GM18520 (cell line): ENCODE measurements at regions not wholly inside any gene's neighbourhood (a gene's known extent, or its start where the extent isn't known, plus 50 kb on each side); places are given as distances from the start of the nearest gene placed in this dataset.

Experiments used
- ATAC-seq: cut with Tn5 transposase; IDR thresholded peaks from one replicate; pipeline ENCODE4 v1.9.1; 2021; ENCODE audit not compliant: unreplicated experiment

DNA sequence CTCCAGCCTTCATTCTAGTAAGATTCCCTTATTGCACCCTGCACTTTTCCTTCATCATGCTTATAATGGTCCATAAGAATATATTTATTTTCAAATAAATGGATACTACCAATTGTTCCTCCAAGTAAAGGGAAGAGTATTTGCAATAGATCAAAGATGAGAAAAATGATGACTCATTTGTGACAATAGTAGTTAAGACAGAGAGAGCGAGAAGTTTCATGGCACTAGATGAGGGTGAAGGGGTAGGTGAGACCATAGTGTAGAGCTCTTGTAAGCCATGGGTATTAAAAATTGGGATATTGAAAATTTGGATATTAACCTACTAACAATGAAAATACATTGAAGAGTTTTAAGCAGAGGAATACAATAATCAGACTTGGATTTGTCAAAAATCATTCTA is 404.6 kb downstream of the EFNA5 start:
- no peak for ATAC-seq

DNA sequence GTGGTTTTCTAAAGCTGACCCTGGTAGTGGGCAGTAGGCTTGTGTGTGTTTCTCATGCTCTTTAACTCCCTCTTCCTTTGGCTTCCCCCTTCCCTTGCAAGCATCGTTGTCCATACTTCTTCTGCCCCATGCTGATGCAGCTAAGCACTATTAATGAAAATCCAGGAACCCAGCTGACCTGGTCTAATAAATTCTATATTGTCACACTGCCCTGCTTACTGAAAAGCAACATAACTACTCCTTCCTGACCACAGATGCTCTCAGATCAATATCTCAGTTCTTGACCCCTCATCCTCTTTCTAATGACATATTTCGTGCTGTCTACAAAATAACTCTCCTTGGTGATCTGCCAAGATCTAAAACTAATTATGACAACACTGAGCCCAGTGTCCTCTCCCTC is 405.5 kb downstream of the EFNA5 start:
- no peak for ATAC-seq

DNA sequence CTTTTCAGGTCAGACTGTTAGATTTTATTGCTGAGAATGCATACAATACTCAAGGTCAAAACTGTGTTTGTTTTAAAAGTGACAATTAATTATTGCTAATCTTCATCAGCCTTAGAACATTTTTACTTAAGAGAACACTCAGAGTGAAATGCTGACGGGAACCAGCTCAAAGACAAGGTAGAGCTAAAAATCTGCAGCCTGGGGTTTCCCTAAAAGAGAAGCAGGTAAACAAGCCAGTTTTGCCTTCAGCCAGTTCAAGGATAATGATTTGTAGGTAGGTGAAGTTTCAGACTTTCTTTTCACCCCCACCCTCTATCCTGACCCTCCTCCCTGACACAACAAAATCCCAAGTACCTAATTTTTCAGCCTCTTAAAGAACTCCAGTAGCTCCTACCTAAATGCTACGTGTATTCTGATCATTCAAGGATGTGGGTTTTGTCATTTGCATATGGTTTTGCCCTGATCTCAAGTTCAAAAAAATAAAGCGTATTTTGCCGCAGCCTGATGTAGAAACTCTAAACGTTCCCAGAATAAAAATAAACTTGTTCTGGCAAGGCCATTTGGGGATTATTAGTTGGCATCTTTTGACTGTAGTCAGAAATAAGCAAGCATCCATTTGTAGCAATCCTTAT is 407.2 kb downstream of the EFNA5 start:
- ATAC-seq = peak; percentile 65

DNA sequence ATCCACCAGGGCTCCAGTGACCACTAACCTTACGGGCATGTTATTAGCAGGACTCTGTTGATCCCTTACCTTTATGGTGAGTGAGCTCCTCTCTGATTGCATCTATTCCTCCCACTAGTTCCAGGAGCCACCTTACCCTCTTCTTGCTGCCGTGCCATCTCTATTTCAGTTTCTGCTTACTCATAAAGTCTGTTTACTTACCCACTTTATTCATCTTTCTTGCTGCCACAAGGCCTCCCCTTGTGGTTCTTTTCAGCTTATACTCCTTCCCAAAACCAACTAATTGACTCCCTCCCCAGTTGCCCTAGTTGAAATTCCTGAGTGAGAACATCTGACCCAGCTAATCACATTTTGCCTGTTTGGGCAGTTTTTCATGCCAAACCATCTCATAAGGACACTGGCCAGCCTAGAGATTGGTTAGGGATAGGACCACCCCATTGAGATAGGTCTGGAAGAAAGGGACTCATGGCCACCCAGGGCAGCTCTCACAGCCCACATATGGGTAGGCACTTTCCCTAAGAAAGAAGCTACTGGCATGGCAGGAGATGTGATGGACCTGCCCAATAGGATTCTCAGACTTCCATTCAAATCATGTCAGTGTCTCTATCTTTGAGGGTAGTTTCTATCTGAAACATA is 412.7 kb downstream of the EFNA5 start:
- ATAC-seq = peak; percentile 65

DNA sequence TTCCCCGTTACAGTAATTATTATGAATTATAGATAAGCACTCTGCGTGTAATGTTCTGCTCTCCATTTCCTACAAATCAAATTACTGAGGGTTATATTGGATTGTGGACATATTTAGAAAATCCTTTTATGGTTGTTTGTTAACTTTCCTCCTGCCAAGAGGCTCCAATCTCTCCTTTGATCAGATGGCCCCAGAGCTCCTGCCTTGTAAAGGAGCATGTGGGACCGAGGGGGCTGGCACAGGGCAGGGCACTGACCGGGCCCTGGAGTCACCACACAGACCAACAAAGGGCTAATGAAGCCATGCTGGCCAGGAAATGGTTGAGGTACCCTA is 415.9 kb downstream of the EFNA5 start:
- ATAC-seq = no peak

DNA sequence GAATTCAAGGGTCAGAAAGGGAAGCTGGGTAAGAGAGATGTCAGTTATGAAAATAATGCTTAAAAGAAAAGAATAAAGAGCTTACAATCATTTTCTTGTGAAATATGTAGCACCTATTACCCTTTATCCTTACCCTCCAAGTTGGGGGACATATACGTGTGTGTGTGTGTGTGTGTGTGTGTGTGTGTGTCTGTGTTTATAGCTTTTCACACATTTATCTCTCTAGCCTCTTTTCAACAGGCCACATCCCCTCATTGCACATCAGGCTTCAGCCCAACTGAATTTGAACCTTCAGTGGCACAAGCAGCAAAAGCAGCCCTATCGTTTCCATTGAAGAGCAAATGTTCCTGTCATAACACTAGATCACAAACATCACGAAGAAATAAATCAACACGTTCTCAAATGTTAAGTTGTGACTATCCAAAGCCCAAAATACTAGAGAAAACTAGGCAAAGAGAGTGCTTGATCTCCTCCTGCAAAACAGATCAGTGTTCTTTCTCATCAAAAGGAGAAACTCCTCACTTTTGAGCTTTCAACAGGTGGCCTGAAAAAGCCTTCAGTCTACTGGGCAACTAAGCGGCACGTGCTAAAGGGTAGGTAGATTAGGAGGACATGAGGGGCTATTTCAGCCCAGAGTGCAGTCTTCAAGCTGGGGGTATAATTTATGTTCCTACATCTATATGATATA is 416.4 kb downstream of the EFNA5 start:
- ATAC-seq = no peak

DNA sequence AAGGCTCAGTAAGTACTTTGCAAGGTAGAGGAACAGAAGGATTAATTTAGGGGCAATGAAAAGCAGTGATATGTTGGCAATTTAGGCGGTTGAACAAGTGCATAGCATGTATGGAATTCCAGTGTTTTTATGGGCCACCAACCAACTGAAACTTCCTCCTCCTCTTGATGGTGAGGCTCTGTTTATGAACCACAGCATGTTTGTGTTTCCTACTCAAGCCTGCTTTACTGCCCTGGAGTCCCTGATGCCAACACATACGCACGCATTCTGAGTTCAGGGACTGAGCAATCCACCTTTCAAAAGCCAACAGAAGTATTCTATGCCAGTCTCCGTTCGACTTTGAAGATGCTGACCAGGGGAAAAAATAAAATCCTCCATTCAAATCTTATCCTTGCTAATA is 417.5 kb downstream of the EFNA5 start:
- no peak for ATAC-seq

DNA sequence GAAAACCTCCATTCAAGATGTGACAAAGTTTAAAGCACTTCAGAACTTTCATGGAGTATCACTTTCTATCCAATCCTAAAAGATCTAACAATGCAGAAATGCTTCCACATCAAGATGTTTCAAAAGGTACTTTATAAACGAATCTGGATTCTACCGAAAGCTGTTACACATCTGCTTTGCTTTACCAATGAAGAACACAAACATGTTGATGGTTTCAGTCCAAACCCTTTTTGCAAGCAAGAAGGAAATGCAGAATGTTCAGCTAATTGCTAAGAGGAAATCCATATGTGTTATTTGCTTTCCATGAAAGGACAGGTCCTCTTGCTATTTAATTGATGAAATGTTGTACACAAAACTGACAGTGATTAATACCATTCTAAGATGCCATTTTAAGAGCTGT is 419.6 kb downstream of the EFNA5 start:
- ATAC-seq = no peak

DNA sequence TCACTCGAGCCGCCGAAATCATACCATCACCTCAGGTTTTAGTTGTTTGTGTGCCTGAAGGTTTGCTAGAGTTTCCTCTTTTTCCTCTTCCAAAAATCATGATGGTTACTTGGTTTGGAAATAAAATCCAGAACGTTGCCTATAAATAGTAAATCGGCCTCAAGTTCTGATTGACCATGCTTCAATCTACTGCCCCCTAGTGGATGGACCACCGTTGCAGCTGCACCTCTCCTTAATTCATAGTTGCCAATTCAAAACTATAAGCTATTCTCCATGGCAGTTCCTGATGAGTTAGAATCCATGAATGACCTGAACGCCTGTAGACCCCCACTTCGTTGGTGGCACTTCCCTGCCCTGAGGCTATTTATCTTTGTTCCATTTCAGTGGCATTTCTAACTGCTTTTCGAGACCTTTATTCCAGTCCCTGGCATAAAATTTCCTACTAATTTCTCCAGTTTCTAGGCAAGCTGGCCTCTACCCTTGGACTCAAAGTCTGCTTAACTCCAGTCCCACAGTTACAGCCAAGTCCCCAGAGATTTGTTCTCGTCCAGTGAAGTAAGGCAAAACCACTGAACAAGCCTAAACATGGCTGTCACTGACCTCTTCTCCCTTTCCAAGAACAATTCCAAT is 422.6 kb downstream of the EFNA5 start:
- ATAC-seq = no peak

DNA sequence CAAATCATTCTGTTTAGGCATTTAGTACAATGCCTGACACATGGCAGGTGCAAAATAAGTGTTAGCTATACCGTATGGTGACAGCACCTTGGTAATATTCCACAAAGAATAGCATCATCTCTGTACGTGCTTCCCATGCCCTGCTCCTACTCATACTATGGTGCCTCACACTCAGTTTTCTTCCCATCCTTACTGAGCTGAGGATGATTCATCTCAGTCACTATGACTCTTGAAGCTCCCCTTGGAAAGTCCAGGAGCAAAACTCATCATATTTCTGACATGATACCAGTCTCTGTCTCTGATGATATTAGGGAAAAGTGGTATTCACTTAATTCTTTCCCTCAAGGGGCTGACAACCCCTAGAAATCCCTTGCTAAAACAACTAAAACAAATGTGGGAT is 423.3 kb downstream of the EFNA5 start:
- no peak for ATAC-seq

DNA sequence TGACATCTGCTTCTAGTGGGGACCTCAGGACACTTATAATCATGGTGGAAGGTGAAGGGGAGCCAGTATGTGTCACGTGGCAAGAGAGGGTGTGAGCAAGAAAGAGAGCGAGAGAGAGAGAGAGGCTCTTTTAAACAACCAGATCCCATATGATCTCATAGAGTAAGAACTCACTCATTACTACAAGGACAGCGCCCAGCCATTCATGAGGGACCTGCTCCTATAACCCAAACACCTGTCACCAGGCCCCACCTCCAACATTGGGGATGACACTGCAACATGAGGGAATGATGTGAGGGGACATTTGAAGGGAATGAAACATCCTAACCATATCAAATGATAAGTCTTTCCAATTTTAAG is 427.5 kb downstream of the EFNA5 start:
- ATAC-seq = no peak

DNA sequence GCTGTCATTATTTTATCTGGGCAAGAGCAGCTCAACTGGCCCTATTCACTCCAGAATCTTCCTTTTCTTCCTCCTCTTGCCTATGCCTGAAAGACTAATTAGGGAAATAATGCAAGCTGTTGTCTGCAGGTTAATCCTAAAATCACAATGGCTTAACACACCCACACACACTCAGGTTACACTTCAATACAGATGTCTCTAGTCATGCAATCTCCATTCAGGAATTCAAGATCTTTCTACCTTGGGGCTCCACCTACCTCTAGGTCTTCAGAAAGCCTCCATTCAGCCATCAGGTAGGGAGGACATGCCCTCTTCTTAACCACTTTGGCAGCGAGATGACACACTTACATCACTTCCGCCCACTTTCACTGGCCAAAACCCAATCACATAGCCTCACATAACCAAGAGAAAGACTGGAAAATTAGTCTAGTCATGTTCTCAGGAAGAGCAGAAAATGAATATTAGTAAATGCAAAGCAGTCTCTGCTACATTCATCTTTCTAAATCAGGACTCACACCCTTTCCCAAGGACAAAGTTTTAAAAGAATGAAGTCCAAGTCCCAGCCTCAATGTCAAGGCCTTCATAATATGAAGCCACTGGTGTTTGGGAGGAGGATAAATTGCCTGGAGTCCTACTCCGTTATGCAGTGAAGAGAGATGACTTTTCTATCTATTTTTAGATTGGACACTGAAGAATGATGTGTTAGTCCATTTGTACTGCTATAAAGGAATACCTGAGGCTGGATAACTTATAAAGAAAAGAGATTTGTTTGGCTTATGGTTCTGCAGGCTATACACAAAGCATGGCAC is 428.1 kb downstream of the EFNA5 start:
- no peak for ATAC-seq

DNA sequence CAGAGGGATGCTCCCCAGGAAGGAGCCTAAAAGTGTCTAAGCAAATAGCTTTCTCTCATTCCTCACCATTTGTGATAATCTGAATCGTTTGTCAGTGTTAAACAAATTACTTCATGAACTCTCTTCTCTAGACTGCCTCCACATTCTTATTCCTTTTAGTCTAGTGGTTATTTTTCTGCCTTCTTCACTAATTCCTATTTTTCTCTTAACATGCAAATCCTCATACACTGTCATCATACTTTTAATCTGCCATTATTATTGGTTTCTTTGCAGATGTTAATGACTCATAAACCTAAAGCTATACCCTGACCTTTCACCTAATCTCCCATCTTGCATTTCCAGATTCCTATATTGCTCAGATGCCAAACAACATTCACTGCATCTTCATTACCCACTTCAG is 428.9 kb downstream of the EFNA5 start:
- ATAC-seq = no peak

DNA sequence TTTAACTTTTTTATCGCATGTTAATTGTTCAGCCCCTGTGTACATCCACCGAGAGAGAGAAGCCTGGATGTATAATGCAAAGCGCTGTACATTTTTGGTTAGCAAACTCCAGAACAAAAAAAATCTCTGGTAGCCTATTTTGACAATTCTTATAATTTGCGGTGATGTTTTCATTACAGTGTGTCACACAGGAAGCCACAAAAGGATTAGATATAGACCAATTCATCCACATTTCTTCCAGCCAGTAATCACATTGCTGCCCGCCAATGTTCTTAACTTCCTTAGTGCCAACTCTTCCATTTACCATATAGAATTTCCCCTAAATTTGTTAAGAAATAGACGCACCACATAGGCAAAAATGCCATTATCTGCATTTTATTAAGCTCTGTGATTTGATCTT is 435.6 kb downstream of the EFNA5 start:
- ATAC-seq = no peak

DNA sequence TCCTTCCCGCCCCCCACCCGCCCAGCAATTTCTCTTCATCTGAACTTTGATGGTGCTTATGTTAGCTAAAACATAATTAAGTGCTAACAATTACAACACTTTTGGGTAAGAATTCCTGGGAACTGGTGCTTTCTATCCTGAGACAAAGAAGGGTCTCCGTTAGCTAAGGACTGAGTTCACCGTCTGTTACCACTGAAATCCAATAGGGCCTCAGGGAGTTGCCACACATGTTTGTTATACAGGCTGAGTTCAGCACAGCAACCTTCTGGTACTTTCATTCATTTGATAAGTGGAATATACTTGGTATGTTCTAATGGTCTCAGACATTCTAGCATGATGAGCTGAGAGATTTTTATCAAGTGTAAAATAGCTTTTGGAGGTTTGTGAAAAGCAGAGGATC is 437.9 kb downstream of the EFNA5 start:
- ATAC-seq = no peak

DNA sequence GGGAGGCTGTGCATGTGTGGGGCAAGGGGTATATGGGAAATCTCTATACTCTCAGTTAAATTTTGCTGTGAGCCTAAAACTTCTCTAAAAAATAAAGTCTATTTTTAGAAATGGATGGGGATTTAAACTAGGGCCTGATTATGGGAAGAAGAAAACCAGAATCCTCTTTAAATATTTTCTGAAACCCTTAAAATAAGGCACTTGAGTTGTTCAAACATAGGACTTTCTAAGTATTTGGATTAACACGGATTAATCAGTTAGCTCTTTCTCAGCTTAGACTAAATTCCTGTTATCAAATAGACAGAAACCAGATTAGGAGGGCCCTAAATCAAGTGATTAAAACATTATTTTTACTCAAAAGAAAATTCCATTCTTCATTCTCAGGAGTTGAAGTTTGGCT is 438.4 kb downstream of the EFNA5 start:
- ATAC-seq = no peak

DNA sequence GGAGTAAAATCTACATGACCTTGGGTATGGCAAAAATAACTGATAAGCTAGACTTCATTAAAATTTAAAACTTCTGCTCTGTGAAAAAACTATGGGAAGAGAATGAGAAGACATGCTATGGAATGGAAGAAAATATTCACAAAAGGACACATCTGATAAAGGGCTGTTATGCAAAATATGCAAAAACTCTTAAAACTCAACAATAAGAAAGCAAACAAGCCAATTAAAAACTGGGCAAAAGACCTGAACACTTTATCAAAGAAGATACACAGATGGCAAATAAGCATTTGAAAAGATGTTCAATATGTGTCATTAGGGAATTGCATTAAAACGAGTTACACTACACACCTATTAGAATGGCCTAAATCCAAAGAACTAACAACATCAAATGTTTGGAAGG is 439.5 kb downstream of the EFNA5 start:
- ATAC-seq = no peak

DNA sequence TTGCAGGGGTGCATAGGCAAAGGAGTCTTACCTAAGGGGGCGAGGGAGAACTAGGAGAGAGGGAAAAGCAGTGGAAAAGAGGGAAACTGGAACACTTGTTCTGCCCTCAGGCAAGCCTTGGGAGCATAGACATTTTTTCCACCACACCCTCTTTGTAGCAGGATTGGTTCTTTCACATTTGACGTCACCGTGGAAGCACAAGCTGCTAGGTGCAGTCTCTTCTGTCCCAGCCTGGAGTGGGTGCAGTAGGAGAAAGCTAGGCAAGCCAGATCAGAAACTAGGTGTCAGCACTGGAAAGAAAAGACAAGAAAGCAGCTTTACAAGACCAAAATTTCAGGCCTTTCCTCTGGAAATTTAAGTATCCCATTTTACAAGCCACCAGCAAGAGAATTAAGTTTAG is 440.4 kb downstream of the EFNA5 start:
- ATAC-seq = no peak

DNA sequence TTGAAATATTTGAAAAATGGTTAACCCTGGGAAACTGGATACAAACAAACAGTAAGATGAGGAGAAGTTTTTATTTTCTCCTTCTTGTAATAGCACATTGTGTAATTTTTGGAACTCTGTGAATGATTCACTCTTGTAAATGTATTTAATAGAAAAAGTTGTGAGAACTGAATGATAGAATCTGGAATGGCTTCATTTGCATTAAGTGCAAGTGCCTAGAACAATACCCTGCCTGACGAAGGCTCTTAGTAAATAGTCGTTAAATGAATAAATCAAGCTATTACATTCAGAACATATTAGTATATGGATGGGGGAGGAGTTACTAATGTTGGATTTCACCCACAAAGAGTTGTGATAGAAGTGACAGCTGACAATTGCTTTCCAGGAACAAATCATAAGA is 442.5 kb downstream of the EFNA5 start:
- no peak for ATAC-seq

DNA sequence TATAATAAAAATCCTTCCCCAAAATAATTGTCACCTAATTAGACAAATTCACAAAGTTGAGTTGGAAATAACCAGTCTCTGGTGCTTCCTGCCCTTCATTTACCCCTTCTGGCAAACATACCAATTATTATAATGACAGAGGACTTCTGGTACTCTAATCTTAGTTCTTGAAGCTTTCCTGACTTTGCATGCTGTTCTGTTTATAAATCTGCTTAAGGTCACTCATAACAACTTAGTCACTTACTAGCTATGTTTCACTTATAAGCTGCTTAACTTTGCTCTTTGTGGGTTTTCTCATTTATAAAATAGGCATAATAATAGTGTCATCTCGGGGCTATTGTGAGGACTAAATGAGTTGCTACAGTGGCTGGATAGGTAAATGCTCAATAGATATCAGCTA is 446.5 kb downstream of the EFNA5 start:
- ATAC-seq = no peak

DNA sequence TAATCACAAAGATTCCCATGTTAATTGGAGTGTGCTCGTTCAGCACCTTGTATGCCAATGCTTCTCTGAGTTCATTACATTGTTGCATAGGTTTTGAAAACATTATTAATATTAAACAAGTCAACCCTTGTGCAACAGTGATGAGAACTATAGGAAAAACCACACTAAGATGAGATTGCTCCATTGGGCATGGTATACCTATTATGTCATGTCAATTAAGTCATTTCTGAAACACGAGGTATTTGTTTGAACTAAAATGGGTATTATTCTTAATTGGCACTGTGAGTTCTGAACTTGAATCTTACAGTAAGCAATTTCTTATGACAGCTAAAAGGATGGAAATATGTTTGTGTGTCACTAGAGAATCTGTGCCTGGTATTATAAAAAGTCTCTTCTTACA is 447.7 kb downstream of the EFNA5 start:
- ATAC-seq = no peak

DNA sequence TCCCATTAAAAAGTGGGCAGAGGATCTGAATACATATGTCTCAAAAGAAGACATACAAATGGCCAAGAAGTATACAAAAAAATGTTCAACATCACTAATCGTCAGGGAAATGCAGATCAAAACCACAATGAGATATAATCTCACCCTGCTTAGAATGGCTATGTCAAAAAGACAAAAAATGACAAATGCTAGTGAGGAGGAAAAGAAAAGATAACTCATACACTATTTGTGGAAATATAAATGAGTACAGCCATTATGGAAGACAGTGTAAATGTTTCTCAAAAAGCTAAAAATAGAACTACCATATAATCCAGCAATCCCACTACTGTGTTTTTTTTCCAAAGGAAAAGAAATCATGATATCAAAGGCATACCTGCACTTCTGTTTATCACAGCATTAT is 450.7 kb downstream of the EFNA5 start:
- ATAC-seq = no peak
